Caco-2 (cell line): ENCODE measurements at regions not wholly inside any gene's neighbourhood (a gene's known extent, or its start where the extent isn't known, plus 50 kb on each side); places are given as distances from the start of the nearest gene placed in this dataset.
A peak's percentile ranks its signal among the peaks of the same experiment; 100 is the strongest.

Experiments
- BruUV-seq: library from RNA; stranded (reverse); fragments of 400-500 nt; replicated peaks from 2 replicates; lab custom pipeline; 2021; lab: Mats Ljungman, UMichigan
- CTCF ChIA-PET: fragments of 300-600 bp; sonication (Branson Sonifier 250); formaldehyde crosslinking; loops from one replicate; lab custom pipeline; 2022; ENCODE audit warnings: antibody characterized with exemption; lab: Charles Lee
- POLR2A ChIA-PET: fragments of 300-600 bp; sonication (Branson Sonifier 250); formaldehyde crosslinking; loops from one replicate; lab custom pipeline; 2022; ENCODE audit warnings: antibody characterized with exemption; lab: Charles Lee
- DNase-seq, 2 experiments: peaks; one replicate each; pipeline versions ENCODE4 v3.0.0 to v3.0.0-alpha.2; 2020 to 2022
- H3K27me3 ChIP-seq: replicated peaks from 2 replicates; pipeline ENCODE4 v1.6.0; 2011; ENCODE audit warnings: low read length; ENCODE audit not compliant: control insufficient read depth, insufficient read depth
- H3K36me3 ChIP-seq: 2 replicates; pipeline ENCODE4 v1.5.1; 2011; ENCODE audit warnings: low read length; ENCODE audit not compliant: control insufficient read depth, insufficient read depth
- H3K4me1 ChIP-seq: fragments of 250-450 bp; sonication (Bioruptor Pico); 2 replicates; pipeline ENCODE4 v1.5.1; 2020; ENCODE audit warnings: mild to moderate bottlenecking
- H3K4me3 ChIP-seq: 2 replicates; pipeline ENCODE4 v1.5.1; 2011; ENCODE audit warnings: low read depth, mild to moderate bottlenecking, control low read depth, low read length
- H3K9me3 ChIP-seq: fragments of 250-450 bp; sonication (Bioruptor Pico); 2 replicates; pipeline ENCODE4 v1.5.1; 2020; ENCODE audit warnings: mild to moderate bottlenecking, moderate library complexity
- H3K27ac Mint-ChIP-seq: one replicate; pipeline ENCODE4 v1.8.0; 2022; ENCODE audit warnings: mixed read lengths; ENCODE audit not compliant: unreplicated experiment
- H3K27me3 Mint-ChIP-seq: one replicate; pipeline ENCODE4 v1.8.0; 2022; ENCODE audit warnings: mixed read lengths; ENCODE audit not compliant: insufficient read depth, unreplicated experiment
- H3K36me3 Mint-ChIP-seq: one replicate; pipeline ENCODE4 v1.8.0; 2022; ENCODE audit warnings: mild to moderate bottlenecking, mixed read lengths; ENCODE audit not compliant: insufficient read depth, unreplicated experiment
- H3K4me1 Mint-ChIP-seq: one replicate; pipeline ENCODE4 v1.8.0; 2022; ENCODE audit warnings: low read depth, mixed read lengths; ENCODE audit not compliant: unreplicated experiment
- H3K4me3 Mint-ChIP-seq: one replicate; pipeline ENCODE4 v1.8.0; 2022; ENCODE audit warnings: mild to moderate bottlenecking, moderate library complexity, mixed read lengths; ENCODE audit not compliant: unreplicated experiment
- H3K9me3 Mint-ChIP-seq: one replicate; pipeline ENCODE4 v1.8.0; 2022; ENCODE audit warnings: mixed read lengths; ENCODE audit not compliant: unreplicated experiment
- CTCF ChIP-seq, 2 experiments: fragments of 200-600 bp in 1 of 2; IDR thresholded peaks; 1 replicate in 1 of 2; 2 replicates in 1 of 2; pipeline versions ENCODE4 v1.5.1 to v1.8.0; 2011 to 2022; ENCODE audit warnings: antibody characterized with exemption in 1 of 2, control low read depth in 1 of 2, inconsistent platforms in 1 of 2, low read depth in 1 of 2, low read length in 1 of 2, mild to moderate bottlenecking in 1 of 2, moderate library complexity in 1 of 2; ENCODE audit not compliant: insufficient read depth in 1 of 2, severe bottlenecking in 1 of 2, unreplicated experiment in 1 of 2
- intact Hi-C: fragments of 100-400 bp; cut with micrococcal nuclease; formaldehyde crosslinking; loops from one replicate; pipeline ENCODE4 v1.10.0; 2022; ENCODE audit not compliant: unreplicated experiment

- no peak for TF ChIP-seq CTCF (IDR thresholded peaks at IDR 0.05; ENCODE audit: insufficient read depth in 1 of 2, low read depth in 1 of 2, low read length in 1 of 2, severe bottlenecking in 1 of 2, unreplicated experiment in 1 of 2)
- intact Hi-C loops: no loop called here
- no peaks in the 10 kb centered on the region for H3K36me3 Mint-ChIP-seq
- no peaks in the 10 kb centered on the region for H3K9me3 Mint-ChIP-seq
- no peak overlapping the region for H3K27ac Mint-ChIP-seq
- CTCF ChIA-PET: no interaction called here
- Histone ChIP-seq H3K9me3 (no peaks in the 10 kb centered on the region), H3K36me3 (no peaks in the 10 kb centered on the region), H3K27me3 (no peaks in the 10 kb centered on the region), H3K4me1 (peaks cover 6% of the 10 kb centered on the region; the same call in 1 of the 2 replicates), H3K4me3 (no peak overlapping the region)
- H3K4me3 Mint-ChIP-seq: no peak overlapping the region
- POLR2A ChIA-PET: no interaction called here
- DNase-seq: no peak
- no TSS peak for BruUV-seq
- no peaks in the 10 kb centered on the region for H3K4me1 Mint-ChIP-seq
- H3K27me3 Mint-ChIP-seq: peaks cover 3% of the 10 kb centered on the region
Measured at GRCh38 chr9:134253606-134254205, 72.5 kb upstream of the RXRA start.

DNA sequence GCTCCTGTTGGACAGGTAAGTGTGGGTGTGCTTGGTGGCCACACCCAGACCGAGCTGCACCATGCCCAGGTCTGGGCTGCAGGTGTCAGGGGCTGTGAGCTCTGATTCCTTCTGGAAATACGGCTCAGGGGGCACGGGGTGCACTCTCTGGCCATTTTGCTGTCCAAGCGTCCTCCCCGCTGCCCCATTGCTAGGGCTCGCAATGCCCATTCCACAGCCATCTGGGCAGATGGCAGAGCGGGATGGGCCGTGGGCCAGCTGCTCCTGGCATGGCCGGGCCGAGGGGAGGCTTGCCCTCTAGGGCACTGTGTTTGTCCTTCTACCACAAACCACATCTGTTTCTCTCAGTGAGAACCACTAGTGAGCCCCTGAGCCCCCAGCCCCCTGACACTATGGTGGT lies 67.9 kb upstream of the RXRA start:
- H3K27me3 ChIP-seq: no peaks in the 10 kb centered on the region
- CTCF ChIA-PET: no interaction called here
- intact Hi-C loops: no loop called here
- Mint-ChIP-seq H3K36me3 (no peaks in the 10 kb centered on the region), H3K27me3 (peaks cover 3% of the 10 kb centered on the region), H3K4me1 (no peaks in the 10 kb centered on the region), H3K27ac (no peak overlapping the region), H3K4me3 (no peak overlapping the region), H3K9me3 (no peaks in the 10 kb centered on the region)
- BruUV-seq: no TSS peak
- no peak overlapping the region for H3K4me3 ChIP-seq
- POLR2A ChIA-PET: no interaction called here
- peaks cover 18% of the 10 kb centered on the region for H3K4me1 ChIP-seq
- H3K9me3 ChIP-seq: no peaks in the 10 kb centered on the region
- no peak for DNase-seq
- no peaks in the 10 kb centered on the region for H3K36me3 ChIP-seq
- TF ChIP-seq CTCF (IDR thresholded peaks at IDR 0.05; ENCODE audit: insufficient read depth in 1 of 2, low read depth in 1 of 2, low read length in 1 of 2, severe bottlenecking in 1 of 2, unreplicated experiment in 1 of 2): no peak

DNA sequence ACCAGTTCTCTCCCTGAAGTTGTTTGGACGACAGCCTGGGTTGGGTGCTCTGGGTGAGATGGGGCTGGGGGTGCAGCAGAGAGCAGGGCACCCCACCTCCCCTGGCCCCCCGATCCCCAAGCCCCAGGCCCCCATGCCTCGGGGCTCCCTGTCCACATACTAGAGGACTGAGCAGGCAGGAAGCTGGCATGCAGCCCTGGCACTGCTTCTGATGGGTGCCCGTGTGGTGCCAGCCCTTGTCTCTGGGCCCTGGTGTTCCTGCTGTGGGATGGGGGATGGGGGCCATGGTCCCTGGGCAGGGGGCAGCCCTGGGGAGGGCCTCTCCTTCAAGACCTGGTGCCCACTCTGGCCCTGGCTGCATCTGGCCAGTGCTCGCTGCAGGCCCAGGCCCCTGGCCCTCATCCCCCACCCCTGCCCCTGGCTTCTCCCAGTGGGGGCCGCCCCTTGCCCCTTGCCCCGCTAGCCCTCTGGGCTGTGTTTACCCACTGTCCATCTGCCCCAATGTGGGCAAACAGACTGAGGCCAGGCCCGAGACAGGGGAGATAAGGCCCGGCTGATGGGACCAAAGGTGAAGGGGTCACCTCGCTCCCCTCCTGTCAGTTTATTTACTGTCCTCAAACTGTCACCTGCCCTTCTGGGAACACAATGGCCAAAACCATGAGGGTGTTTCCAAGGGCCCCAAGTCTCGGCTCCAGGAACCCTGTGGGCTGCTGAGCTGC lies 67.3 kb upstream of the RXRA start:
- Mint-ChIP-seq H3K9me3 (no peaks in the 10 kb centered on the region), H3K4me1 (no peaks in the 10 kb centered on the region), H3K27me3 (no peaks in the 10 kb centered on the region), H3K27ac (peak overlapping the region; percentile 22), H3K36me3 (no peaks in the 10 kb centered on the region), H3K4me3 (no peak overlapping the region)
- ChIA-PET CTCF (no interaction called here), POLR2A (no interaction called here)
- no peak overlapping the region for H3K4me3 ChIP-seq
- TF ChIP-seq CTCF (IDR thresholded peaks at IDR 0.05; ENCODE audit: insufficient read depth in 1 of 2, low read depth in 1 of 2, low read length in 1 of 2, severe bottlenecking in 1 of 2, unreplicated experiment in 1 of 2): no peak
- no TSS peak for BruUV-seq
- H3K9me3 ChIP-seq: no peaks in the 10 kb centered on the region
- no peaks in the 10 kb centered on the region for H3K27me3 ChIP-seq
- H3K36me3 ChIP-seq: no peaks in the 10 kb centered on the region
- DNase-seq: peak; percentile 37 to 61
- intact Hi-C loops: no loop called here
- peaks cover 18% of the 10 kb centered on the region for H3K4me1 ChIP-seq
